ENCODE measurements at regions not wholly inside any gene's neighbourhood (a gene's known extent, or its start where the extent isn't known, plus 50 kb on each side); places are given as distances from the start of the nearest gene placed in this dataset.

- TF ChIP-seq, protein P1, sequence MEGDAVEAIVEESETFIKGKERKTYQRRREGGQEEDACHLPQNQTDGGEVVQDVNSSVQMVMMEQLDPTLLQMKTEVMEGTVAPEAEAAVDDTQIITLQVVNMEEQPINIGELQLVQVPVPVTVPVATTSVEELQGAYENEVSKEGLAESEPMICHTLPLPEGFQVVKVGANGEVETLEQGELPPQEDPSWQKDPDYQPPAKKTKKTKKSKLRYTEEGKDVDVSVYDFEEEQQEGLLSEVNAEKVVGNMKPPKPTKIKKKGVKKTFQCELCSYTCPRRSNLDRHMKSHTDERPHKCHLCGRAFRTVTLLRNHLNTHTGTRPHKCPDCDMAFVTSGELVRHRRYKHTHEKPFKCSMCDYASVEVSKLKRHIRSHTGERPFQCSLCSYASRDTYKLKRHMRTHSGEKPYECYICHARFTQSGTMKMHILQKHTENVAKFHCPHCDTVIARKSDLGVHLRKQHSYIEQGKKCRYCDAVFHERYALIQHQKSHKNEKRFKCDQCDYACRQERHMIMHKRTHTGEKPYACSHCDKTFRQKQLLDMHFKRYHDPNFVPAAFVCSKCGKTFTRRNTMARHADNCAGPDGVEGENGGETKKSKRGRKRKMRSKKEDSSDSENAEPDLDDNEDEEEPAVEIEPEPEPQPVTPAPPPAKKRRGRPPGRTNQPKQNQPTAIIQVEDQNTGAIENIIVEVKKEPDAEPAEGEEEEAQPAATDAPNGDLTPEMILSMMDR (IDR thresholded peaks at IDR 0.05) = no peak
- H3K27me3 Mint-ChIP-seq (ENCODE audit: insufficient read depth) = peaks cover 4% of the 10 kb centered on the region
- no peaks in the 10 kb centered on the region for H3K36me3 Mint-ChIP-seq (ENCODE audit: low read depth)
- H3K4me1 Mint-ChIP-seq (ENCODE audit: low read depth) = no peaks in the 10 kb centered on the region
- no peak for DNase-seq
- no peaks in the 10 kb centered on the region for H3K9me3 Mint-ChIP-seq
- H3K4me3 Mint-ChIP-seq = no peak overlapping the region
- no peak overlapping the region for H3K27ac Mint-ChIP-seq
These were observed 183.1 kb downstream of the EMP1 start for GRCh38 chr12:13379531-13380188.

GRCh38 chr12:13377698-13378097, 181.2 kb downstream of the EMP1 start:
- DNase-seq = no peak
- no peak overlapping the region for H3K27ac Mint-ChIP-seq

GRCh38 chr12:13376610-13377373, 180.3 kb downstream of the EMP1 start:
- Mint-ChIP-seq H3K27me3 (ENCODE audit: insufficient read depth) (peaks cover 2% of the 10 kb centered on the region), H3K4me3 (no peak overlapping the region), H3K36me3 (ENCODE audit: low read depth) (no peaks in the 10 kb centered on the region), H3K9me3 (no peaks in the 10 kb centered on the region), H3K4me1 (ENCODE audit: low read depth) (no peaks in the 10 kb centered on the region), H3K27ac (no peak overlapping the region)
- TF ChIP-seq, protein P1 (IDR thresholded peaks at IDR 0.05) = no peak
- DNase-seq = no peak

More at GRCh38 chr12:13377698-13378097, 181.2 kb downstream of the EMP1 start:
- Mint-ChIP-seq H3K36me3 (ENCODE audit: low read depth) (no peaks in the 10 kb centered on the region), H3K27me3 (ENCODE audit: insufficient read depth) (peaks cover 2% of the 10 kb centered on the region), H3K4me3 (no peak overlapping the region), H3K9me3 (no peaks in the 10 kb centered on the region), H3K4me1 (ENCODE audit: low read depth) (no peaks in the 10 kb centered on the region)
- TF ChIP-seq, protein P1 (IDR thresholded peaks at IDR 0.05) = no peak

GRCh38 chr12:13375583-13376345, 179.2 kb downstream of the EMP1 start:
- Mint-ChIP-seq H3K36me3 (ENCODE audit: low read depth) (no peaks in the 10 kb centered on the region), H3K27ac (no peak overlapping the region), H3K27me3 (ENCODE audit: insufficient read depth) (peaks cover 2% of the 10 kb centered on the region), H3K4me1 (ENCODE audit: low read depth) (no peaks in the 10 kb centered on the region), H3K4me3 (no peak overlapping the region), H3K9me3 (no peaks in the 10 kb centered on the region)
- no peak for DNase-seq
- TF ChIP-seq, protein P1 (IDR thresholded peaks at IDR 0.05) = no peak

- no peak for DNase-seq
- Mint-ChIP-seq H3K4me1 (ENCODE audit: low read depth) (no peaks in the 10 kb centered on the region), H3K27me3 (ENCODE audit: insufficient read depth) (peaks cover 2% of the 10 kb centered on the region), H3K9me3 (no peaks in the 10 kb centered on the region), H3K4me3 (no peak overlapping the region), H3K36me3 (ENCODE audit: low read depth) (no peaks in the 10 kb centered on the region), H3K27ac (no peak overlapping the region)
- TF ChIP-seq, protein P1 (IDR thresholded peaks at IDR 0.05) = no peak
These were observed 178.3 kb downstream of the EMP1 start for GRCh38 chr12:13374793-13375192.

Measured in HFFc6 (cell line).